Dermis blood vessel endothelial cell (primary cell): ENCODE measurements at regions not wholly inside any gene's neighbourhood (a gene's known extent, or its start where the extent isn't known, plus 50 kb on each side); places are given as distances from the start of the nearest gene placed in this dataset.

Experiments used
- DNase-seq: peaks from one replicate; pipeline ENCODE4 v3.0.0; 2010

- DNase-seq: no peak
Observed at GRCh38 chr1:63203641-63204040, 118.7 kb upstream of the FOXD3 start.

GRCh38 chr1:63205776-63206175 lies 116.6 kb upstream of the FOXD3 start:
- no peak for DNase-seq

GRCh38 chr1:63214553-63214952 lies 107.8 kb upstream of the FOXD3 start:
- DNase-seq: no peak

- DNase-seq: no peak
Observed at GRCh38 chr1:63223426-63223825, 98.9 kb upstream of the FOXD3 start.

- DNase-seq: no peak
Observed at GRCh38 chr1:63230722-63231121, 91.6 kb upstream of the FOXD3 start.

- no peak for DNase-seq
Observed at GRCh38 chr1:63238721-63239120, 83.6 kb upstream of the FOXD3 start.

- DNase-seq: no peak
Observed at GRCh38 chr1:63245186-63245585, 77.2 kb upstream of the FOXD3 start.

- DNase-seq: no peak
Observed at GRCh38 chr1:63248216-63248615, 74.2 kb upstream of the FOXD3 start.

- DNase-seq: no peak
Observed at GRCh38 chr1:63255153-63255552, 67.2 kb upstream of the FOXD3 start.

- no peak for DNase-seq
Observed at GRCh38 chr1:63261736-63262458, 60.5 kb upstream of the FOXD3 start.

GRCh38 chr1:63262459-63262770 lies 60.0 kb upstream of the FOXD3 start:
- DNase-seq: no peak

- DNase-seq: peak; percentile 20
Observed at GRCh38 chr1:63264161-63264560, 58.2 kb upstream of the FOXD3 start.

- no peak for DNase-seq
Observed at GRCh38 chr1:63266857-63267256, 55.5 kb upstream of the FOXD3 start.

- no peak for DNase-seq
Observed at GRCh38 chr1:63268876-63269275, 53.5 kb upstream of the FOXD3 start.

GRCh38 chr1:63269571-63269970 lies 52.8 kb upstream of the FOXD3 start:
- DNase-seq: no peak
